H9 (cell line): ENCODE measurements at regions not wholly inside any gene's neighbourhood (a gene's known extent, or its start where the extent isn't known, plus 50 kb on each side); places are given as distances from the start of the nearest gene placed in this dataset.

Experiments
- DNase-seq: peaks from one replicate; pipeline ENCODE4 v3.0.0-alpha.2; 2017
- H2AFZ ChIP-seq: one replicate; pipeline ENCODE4 v1.6.1; 2013; ENCODE audit warnings: mild to moderate bottlenecking, low read length, control low read depth, moderate library complexity
- H2AK5ac ChIP-seq: 2 replicates; pipeline ENCODE4 v1.6.1; 2013; ENCODE audit warnings: low read length, control low read depth, mixed read lengths; ENCODE audit not compliant: insufficient read length
- H2BK120ac ChIP-seq: one replicate; pipeline ENCODE4 v1.6.1; 2013; ENCODE audit warnings: low read depth, mild to moderate bottlenecking, low read length, control low read depth, inconsistent platforms; ENCODE audit not compliant: poor library complexity, severe bottlenecking
- H2BK12ac ChIP-seq: 2 replicates; pipeline ENCODE4 v1.6.1; 2013; ENCODE audit warnings: low read length, control low read depth, mixed read lengths, low read depth; ENCODE audit not compliant: insufficient read length
- H2BK15ac ChIP-seq: 2 replicates; pipeline ENCODE4 v1.6.1; 2013; ENCODE audit warnings: low read depth, low read length, control low read depth
- H2BK20ac ChIP-seq: one replicate; pipeline ENCODE4 v1.6.1; 2013; ENCODE audit warnings: low read depth, mild to moderate bottlenecking, low read length, control low read depth, inconsistent platforms; ENCODE audit not compliant: poor library complexity, severe bottlenecking
- H2BK5ac ChIP-seq: 2 replicates; pipeline ENCODE4 v1.6.1; 2013; ENCODE audit warnings: low read length, control low read depth, mixed read lengths; ENCODE audit not compliant: insufficient read length
- H3K14ac ChIP-seq: 2 replicates; pipeline ENCODE4 v1.6.1; 2013; ENCODE audit warnings: low read length, control low read depth; ENCODE audit not compliant: insufficient read depth
- H3K18ac ChIP-seq: 2 replicates; pipeline ENCODE4 v1.6.1; 2013; ENCODE audit warnings: low read depth, mild to moderate bottlenecking, mixed read lengths, low read length, control low read depth; ENCODE audit not compliant: insufficient read length
- H3K23ac ChIP-seq: 2 replicates; pipeline ENCODE4 v1.6.1; 2013; ENCODE audit warnings: low read length, control low read depth, mixed read lengths, low read depth; ENCODE audit not compliant: insufficient read length
- H3K23me2 ChIP-seq: 2 replicates; pipeline ENCODE4 v1.6.1; 2013; ENCODE audit warnings: low read depth, mild to moderate bottlenecking, mixed read lengths, low read length, control low read depth; ENCODE audit not compliant: insufficient read length, poor library complexity, severe bottlenecking
- H3K27ac ChIP-seq: 2 replicates; pipeline ENCODE4 v1.5.1; 2013; ENCODE audit warnings: low read length, control low read depth, mixed read lengths, low read depth; ENCODE audit not compliant: insufficient read length
- H3K27me3 ChIP-seq: 2 replicates; pipeline ENCODE4 v1.6.1; 2013; ENCODE audit warnings: low read length, control low read depth, inconsistent platforms; ENCODE audit not compliant: insufficient read depth
- H3K4ac ChIP-seq: 2 replicates; pipeline ENCODE4 v1.6.1; 2013; ENCODE audit warnings: low read depth, mild to moderate bottlenecking, control low read depth, inconsistent platforms, low read length, moderate library complexity
- H3K4me1 ChIP-seq: 2 replicates; pipeline ENCODE4 v1.6.1; 2013; ENCODE audit warnings: low read length, control low read depth, inconsistent platforms; ENCODE audit not compliant: insufficient read depth
- H3K4me2 ChIP-seq: 2 replicates; pipeline ENCODE4 v1.6.1; 2013; ENCODE audit warnings: low read length, control low read depth, mixed read lengths; ENCODE audit not compliant: insufficient read length, insufficient read depth
- H3K56ac ChIP-seq: 2 replicates; pipeline ENCODE4 v1.6.1; 2013; ENCODE audit warnings: low read depth, mild to moderate bottlenecking, mixed read lengths, low read length, control low read depth; ENCODE audit not compliant: insufficient read length
- H3K79me1 ChIP-seq: 2 replicates; pipeline ENCODE4 v1.6.1; 2013; ENCODE audit warnings: low read depth, mild to moderate bottlenecking, moderate library complexity, low read length, control low read depth, inconsistent platforms; ENCODE audit not compliant: insufficient read depth, poor library complexity, severe bottlenecking
- H3K79me2 ChIP-seq: 2 replicates; pipeline ENCODE4 v1.6.1; 2013; ENCODE audit warnings: low read length, control low read depth, inconsistent platforms; ENCODE audit not compliant: insufficient read depth
- H3K9ac ChIP-seq: 2 replicates; pipeline ENCODE4 v1.6.1; 2013; ENCODE audit warnings: low read length, control low read depth, mixed read lengths; ENCODE audit not compliant: insufficient read length; ENCODE audit errors: extremely low read depth
- H3K9me3 ChIP-seq: one replicate; pipeline ENCODE4 v1.6.1; 2013; ENCODE audit warnings: low read depth, low read length, inconsistent platforms; ENCODE audit not compliant: control insufficient read depth
- H3T11ph ChIP-seq: one replicate; pipeline ENCODE4 v1.6.1; 2013; ENCODE audit warnings: mild to moderate bottlenecking, low read length, control low read depth, inconsistent platforms
- H4K20me1 ChIP-seq: one replicate; pipeline ENCODE4 v1.6.1; 2013; ENCODE audit not compliant: control insufficient read depth, insufficient read length, insufficient read depth
- H4K5ac ChIP-seq: 2 replicates; pipeline ENCODE4 v1.6.1; 2013; ENCODE audit warnings: low read depth, mild to moderate bottlenecking, mixed read lengths, low read length, control low read depth; ENCODE audit not compliant: insufficient read length
- H4K8ac ChIP-seq: replicated peaks from 2 replicates; pipeline ENCODE4 v1.6.1; 2013; ENCODE audit warnings: low read length, control low read depth, mixed read lengths, low read depth; ENCODE audit not compliant: insufficient read length
- H4K91ac ChIP-seq: 2 replicates; pipeline ENCODE4 v1.6.1; 2013; ENCODE audit warnings: low read depth, mild to moderate bottlenecking, moderate library complexity, mixed read lengths, low read length, control low read depth; ENCODE audit not compliant: insufficient read length
- H3K27ac Mint-ChIP-seq, 3 experiments: 2 replicates in 2 of 3; 3 replicates in 1 of 3; pipeline ENCODE4 v1.8.0; 2020 to 2021; ENCODE audit warnings: mixed read lengths in 3 of 3, mild to moderate bottlenecking in 1 of 3, moderate library complexity in 1 of 3
- H3K27me3 Mint-ChIP-seq: 2 replicates; pipeline ENCODE4 v1.8.0; 2021; ENCODE audit warnings: low read depth, mild to moderate bottlenecking, moderate library complexity, mixed read lengths
- H3K36me3 Mint-ChIP-seq, 3 experiments: 2 replicates in 2 of 3; 3 replicates in 1 of 3; pipeline ENCODE4 v1.8.0; 2020 to 2021; ENCODE audit warnings: low read depth in 3 of 3, mixed read lengths in 3 of 3; ENCODE audit not compliant: insufficient read depth in 1 of 3
- H3K4me1 Mint-ChIP-seq, 2 experiments: 2 replicates each; pipeline ENCODE4 v1.8.0; 2020; ENCODE audit warnings: mixed read lengths in 2 of 2
- H3K4me3 Mint-ChIP-seq, 2 experiments: 2 replicates in 1 of 2; 3 replicates in 1 of 2; pipeline ENCODE4 v1.8.0; 2020 to 2021; ENCODE audit warnings: mild to moderate bottlenecking in 2 of 2, mixed read lengths in 2 of 2, moderate library complexity in 1 of 2
- H3K9me3 Mint-ChIP-seq, 2 experiments: 2 replicates in 1 of 2; 3 replicates in 1 of 2; pipeline ENCODE4 v1.8.0; 2020; ENCODE audit warnings: mild to moderate bottlenecking in 2 of 2, mixed read lengths in 2 of 2, moderate library complexity in 1 of 2
- CTCF ChIP-seq: fragments of 200-600 bp; sonication (generic); conservative IDR thresholded peaks from 3 replicates; pipeline ENCODE4 v1.8.0; 2021; ENCODE audit warnings: antibody characterized with exemption, mild to moderate bottlenecking
- WGBS: extraction: QIAGEN DNeasy Blood & Tissue Kit; methylation state at CpG from one replicate; pipeline ENCODE4 v1.1.7; 2013; ENCODE audit warnings: missing lambda C conversion rate, low lambda C conversion rate, mixed read lengths; ENCODE audit not compliant: insufficient read length; ENCODE audit errors: extremely low coverage; 5-methylcytosine and 5-hydroxymethylcytosine counted together

- H3K4me1 Mint-ChIP-seq = no peaks in the 10 kb centered on the region
- Histone ChIP-seq H3K4ac (no peak overlapping the region), H2BK20ac (no peak overlapping the region), H2BK15ac (no peak overlapping the region), H3T11ph (no peak overlapping the region), H2AK5ac (no peak overlapping the region), H3K18ac (no peak overlapping the region), H2AFZ (no peak overlapping the region), H3K4me1 (no peaks in the 10 kb centered on the region), H4K5ac (no peak overlapping the region), H2BK5ac (no peak overlapping the region), H3K27ac (no peak overlapping the region), H3K23me2 (no peaks in the 10 kb centered on the region), H2BK12ac (no peak overlapping the region), H3K4me2 (no peak overlapping the region), H3K9ac (no peak overlapping the region), H4K8ac (no peak overlapping the region), H3K23ac (no peak overlapping the region), H3K27me3 (no peaks in the 10 kb centered on the region), H3K9me3 (no peaks in the 10 kb centered on the region), H2BK120ac (no peak overlapping the region), H4K20me1 (no peaks in the 10 kb centered on the region), H3K14ac (no peak overlapping the region), H4K91ac (no peak overlapping the region), H3K79me1 (no peaks in the 10 kb centered on the region), H3K56ac (no peak overlapping the region), H3K79me2 (no peaks in the 10 kb centered on the region)
- H3K36me3 Mint-ChIP-seq = no peaks in the 10 kb centered on the region; a peak in 1 of 7 replicates
- no peak overlapping the region for H3K27ac Mint-ChIP-seq
- no peak overlapping the region for H3K4me3 Mint-ChIP-seq
- TF ChIP-seq CTCF = no peak
- DNase-seq = no peak
- no peaks in the 10 kb centered on the region for H3K9me3 Mint-ChIP-seq
- no peaks in the 10 kb centered on the region for H3K27me3 Mint-ChIP-seq
- no CpG with 5 or more reads among the region's 1 CpG for WGBS
Observed at GRCh38 chr1:221059506-221059905, 180.3 kb downstream of the HLX start.
